SH-SY5Y (cell line): ENCODE measurements at regions not wholly inside any gene's neighbourhood (a gene's known extent, or its start where the extent isn't known, plus 50 kb on each side); places are given as distances from the start of the nearest gene placed in this dataset.

Experiments
- GATA2 ChIP-seq: IDR thresholded peaks from 2 replicates; pipeline ENCODE4 v1.6.1; 2011; ENCODE audit warnings: mild to moderate bottlenecking, low read depth, low read length
- GATA3 ChIP-seq: IDR thresholded peaks from 2 replicates; pipeline ENCODE4 v1.6.1; 2011; ENCODE audit warnings: low read depth, mild to moderate bottlenecking, low read length, moderate library complexity

DNA sequence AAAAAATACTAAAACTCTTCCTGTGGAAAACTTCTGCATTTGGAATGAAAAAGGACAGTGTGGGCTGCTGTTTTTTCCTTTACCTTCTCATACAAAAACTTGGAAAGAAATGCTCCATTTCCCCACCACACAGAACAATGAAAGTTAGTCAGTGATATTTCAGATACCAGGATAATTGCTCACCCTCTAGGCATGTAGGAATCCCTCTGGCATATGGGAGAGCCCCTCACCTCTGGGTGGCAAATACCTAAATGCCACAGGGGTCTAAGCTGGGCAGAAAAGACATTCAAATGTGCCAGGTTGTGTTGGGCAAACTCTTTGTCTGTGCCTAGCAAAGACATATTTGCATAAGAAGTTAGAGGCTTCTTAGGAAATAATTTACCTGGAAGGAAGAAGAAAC, 560.3 kb upstream of the NR2F2 start:
- TF ChIP-seq GATA3: no peak
- no peak for TF ChIP-seq GATA2

DNA sequence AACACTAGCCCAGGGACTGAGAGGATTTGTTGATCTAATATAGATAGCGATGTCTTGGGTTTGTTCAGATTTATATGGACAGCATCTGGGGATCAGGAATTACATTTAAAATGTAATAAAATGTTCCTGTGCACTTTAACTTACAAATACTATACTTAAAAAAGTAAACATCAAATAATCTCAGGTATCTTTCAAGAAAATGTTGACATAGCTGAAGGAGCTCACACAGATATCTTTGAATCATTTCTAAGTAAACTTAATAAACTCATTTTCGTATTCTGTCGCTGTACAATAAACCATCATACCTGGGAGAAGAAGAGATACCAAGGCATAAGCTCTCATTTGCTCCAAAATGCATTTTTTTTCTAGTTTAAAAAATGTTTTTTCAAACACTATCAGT, 557.5 kb upstream of the NR2F2 start:
- TF ChIP-seq GATA3: no peak
- TF ChIP-seq GATA2: no peak

- TF ChIP-seq GATA3: no peak
- no peak for TF ChIP-seq GATA2
Observed at GRCh38 chr15:95784508-95784907, 546.0 kb upstream of the NR2F2 start.

GRCh38 chr15:95793231-95793630, 537.3 kb upstream of the NR2F2 start:
- no peak for TF ChIP-seq GATA2
- no peak for TF ChIP-seq GATA3

DNA sequence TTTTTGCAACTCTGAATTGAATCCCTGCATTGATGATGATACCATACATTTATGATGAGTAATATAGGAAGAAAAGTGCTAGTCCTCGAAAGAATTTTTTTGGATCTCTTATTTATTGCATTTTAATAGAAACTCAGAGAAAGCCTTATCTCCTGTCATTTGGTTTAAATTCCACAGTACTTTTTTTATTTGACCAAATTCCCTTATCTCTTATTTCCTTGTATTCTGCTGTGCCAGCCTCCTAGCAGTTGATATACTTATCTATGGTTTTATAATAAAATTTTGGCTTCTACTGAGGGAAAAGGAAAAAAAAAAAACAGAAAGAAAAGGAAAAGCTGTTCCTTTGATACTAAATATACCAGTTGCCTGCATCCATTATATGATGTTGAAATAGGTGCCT, 535.1 kb upstream of the NR2F2 start:
- TF ChIP-seq GATA3 (no peak), GATA2 (no peak)

GRCh38 chr15:95799286-95800200, 531.0 kb upstream of the NR2F2 start:
- TF ChIP-seq GATA3 (no peak), GATA2 (no peak)

- TF ChIP-seq GATA3: no peak
- TF ChIP-seq GATA2: no peak
Observed at GRCh38 chr15:95804484-95804883, 526.0 kb upstream of the NR2F2 start.

DNA sequence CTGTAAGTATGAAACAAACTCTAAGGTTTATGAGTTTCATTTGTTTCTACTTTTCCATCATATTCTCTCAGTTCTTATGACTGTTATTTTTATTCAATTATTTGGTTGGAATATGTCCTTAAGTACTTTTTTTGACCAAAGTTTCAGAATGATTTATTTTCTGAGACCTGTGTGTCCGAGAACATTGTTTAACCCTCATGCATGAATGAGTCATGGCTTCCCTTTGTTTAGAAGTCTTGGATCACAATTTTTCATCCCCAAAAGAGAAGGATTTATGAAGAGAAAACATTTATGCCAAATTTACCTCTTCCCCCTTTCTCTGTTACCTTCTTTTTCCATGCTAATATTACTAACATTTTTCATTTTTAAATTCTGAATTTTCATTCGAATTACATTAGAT, 518.0 kb upstream of the NR2F2 start:
- TF ChIP-seq GATA2 (no peak), GATA3 (no peak)

DNA sequence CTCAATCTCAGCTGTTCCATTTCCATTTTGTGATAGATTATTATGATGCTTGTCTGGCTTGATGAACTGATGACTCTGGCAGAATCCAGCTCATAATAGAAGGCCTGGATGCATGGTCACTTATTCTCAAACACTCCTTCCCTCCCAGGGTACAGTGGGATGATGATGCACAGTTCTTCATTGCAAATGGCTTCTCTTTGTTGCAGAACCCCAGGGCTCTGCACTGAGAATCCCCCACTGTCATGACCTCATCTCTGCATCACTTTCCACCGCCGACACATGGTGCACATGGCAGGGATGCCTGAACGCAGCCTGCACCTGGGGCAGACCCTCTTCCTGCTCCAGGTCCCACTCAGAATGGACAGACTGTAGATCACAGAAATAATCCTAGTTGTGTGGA, 515.6 kb upstream of the NR2F2 start:
- TF ChIP-seq GATA3: no peak
- no peak for TF ChIP-seq GATA2

DNA sequence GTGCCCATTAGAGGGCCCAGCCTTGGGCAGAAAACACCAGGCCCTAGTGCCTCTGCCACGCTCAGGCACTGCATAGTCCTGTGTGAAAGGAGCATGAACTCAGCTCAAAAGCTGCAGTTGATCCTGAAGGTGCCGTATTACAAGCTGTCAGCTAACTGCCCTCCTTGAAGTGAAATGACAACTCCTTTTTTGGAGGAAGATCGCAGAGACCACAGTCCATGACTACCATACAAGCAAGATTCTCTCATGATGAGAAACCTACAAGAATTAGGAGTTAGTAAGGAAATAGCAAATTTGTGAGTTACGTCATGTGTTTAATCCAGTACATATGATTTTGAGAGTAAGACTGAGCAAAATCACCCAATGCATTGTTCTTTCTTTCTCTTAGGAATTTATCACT, 513.9 kb upstream of the NR2F2 start:
- TF ChIP-seq GATA3 (no peak), GATA2 (no peak)

GRCh38 chr15:95822961-95823360, 507.5 kb upstream of the NR2F2 start:
- TF ChIP-seq GATA2 (no peak), GATA3 (no peak)

DNA sequence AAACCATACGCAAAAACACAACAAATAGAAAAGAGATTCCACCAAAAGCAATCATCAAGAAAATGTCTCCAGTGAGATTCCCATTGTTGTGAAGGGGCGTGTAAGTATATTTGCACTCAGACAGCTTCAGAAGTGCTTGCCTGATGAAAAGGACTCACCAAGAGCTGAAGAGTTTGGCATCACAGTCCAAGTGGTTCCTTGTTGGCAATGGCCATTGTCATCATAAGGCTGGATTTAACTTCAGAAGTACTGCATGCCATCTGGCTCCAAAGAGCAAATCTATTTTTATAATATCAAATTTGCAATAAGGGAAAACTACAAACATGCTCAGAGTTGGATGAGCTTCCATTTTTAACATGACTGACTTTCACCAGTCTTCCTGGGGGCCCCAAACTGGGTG, 505.3 kb upstream of the NR2F2 start:
- TF ChIP-seq GATA2 (no peak), GATA3 (no peak)

DNA sequence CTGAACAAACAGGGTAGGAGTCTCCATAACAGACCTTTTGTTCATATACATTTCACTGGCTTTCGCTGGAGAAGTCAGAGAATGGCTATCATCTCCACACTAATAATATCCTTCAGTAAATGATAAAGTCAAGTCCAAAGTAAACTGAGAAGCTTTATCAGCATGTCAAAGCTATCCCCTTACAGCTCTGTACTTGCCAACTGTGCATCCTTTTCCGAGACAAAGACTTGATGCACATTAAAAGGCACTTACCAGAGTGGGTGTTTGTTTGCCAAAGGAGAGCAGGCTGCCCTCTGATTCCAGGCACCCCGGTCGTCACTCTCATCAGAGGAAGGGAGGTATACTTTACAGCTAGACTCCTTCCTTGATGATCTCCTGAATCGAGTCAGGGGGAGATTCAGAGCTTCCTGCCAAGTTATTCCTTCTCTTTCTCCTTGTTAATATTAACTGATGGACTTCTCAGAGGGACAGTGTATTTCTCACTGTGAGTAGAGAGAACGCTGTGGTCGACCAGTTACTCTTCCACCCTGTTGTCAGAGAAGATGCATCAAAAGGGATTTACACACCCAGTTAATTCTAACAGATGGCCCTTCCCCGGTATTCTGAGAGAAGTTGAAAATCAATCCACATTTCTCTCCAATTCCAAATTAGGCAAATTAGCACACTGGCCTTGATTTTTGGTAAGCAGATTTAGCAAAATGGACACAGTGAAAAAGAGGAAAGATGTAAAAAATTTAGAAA, 504.7 kb upstream of the NR2F2 start:
- no peak for TF ChIP-seq GATA3
- no peak for TF ChIP-seq GATA2

DNA sequence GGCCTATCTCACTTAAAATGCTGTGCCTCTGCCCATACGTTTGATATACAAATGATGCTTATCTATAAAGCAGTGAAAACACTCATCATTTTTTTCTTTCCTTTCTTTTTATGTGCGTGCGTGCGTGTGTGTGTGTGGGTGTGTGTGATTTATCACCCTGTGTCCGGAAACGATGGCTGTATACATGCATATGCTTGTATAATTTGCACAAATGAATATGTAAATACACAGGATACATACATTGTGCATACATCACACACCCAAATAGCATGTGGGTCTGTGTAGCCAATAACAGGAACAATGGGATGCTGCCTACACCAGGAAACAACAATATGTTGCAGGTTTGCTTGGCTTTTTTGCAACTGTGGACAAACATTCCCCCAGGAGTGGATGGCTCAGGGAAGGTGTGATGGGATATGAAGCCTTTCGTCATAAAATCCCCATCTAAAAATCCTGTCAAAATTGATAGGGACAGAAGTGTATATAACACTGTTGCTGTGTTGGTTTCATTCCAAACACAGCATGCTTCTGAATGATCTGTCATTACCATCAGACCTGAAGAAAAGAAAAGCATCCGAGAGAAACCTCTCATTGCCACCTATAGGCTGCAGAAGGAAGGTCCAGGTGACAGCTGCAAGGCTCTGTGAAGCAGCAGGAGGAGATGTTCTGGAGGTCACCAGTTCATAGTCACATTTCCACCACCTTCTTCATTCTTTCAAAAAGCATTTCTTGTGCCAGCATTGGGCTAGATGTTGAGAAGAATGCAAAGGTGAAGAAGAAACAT, 503.9 kb upstream of the NR2F2 start:
- TF ChIP-seq GATA2 (no peak), GATA3 (no peak)
